GM19463 (cell line): ENCODE measurements at regions not wholly inside any gene's neighbourhood (a gene's known extent, or its start where the extent isn't known, plus 50 kb on each side); places are given as distances from the start of the nearest gene placed in this dataset.

Experiments used
- ATAC-seq: cut with Tn5 transposase; IDR thresholded peaks from one replicate; pipeline ENCODE4 v1.9.1; 2021; ENCODE audit warnings: mild to moderate bottlenecking, moderate library complexity; ENCODE audit not compliant: unreplicated experiment

- no peak for ATAC-seq
Observed at GRCh38 chr15:46207341-46207740, 572.5 kb downstream of the SQOR start.

- ATAC-seq, result no peak
Observed at GRCh38 chr15:46213551-46213950, 578.7 kb downstream of the SQOR start.

- ATAC-seq, result no peak
Observed at GRCh38 chr15:46222826-46223225, 588.0 kb downstream of the SQOR start.

- ATAC-seq, result no peak
Observed at GRCh38 chr15:46229263-46229662, 594.4 kb downstream of the SQOR start.

GRCh38 chr15:46231786-46232185 lies 597.0 kb downstream of the SQOR start:
- no peak for ATAC-seq

- ATAC-seq, result no peak
Observed at GRCh38 chr15:46232471-46232870, 597.6 kb downstream of the SQOR start.

- ATAC-seq, result no peak
Observed at GRCh38 chr15:46242935-46243334, 608.1 kb downstream of the SQOR start.

- ATAC-seq, result no peak
Observed at GRCh38 chr15:46251903-46252302, 617.1 kb downstream of the SQOR start.

GRCh38 chr15:46258056-46258455 lies 623.2 kb downstream of the SQOR start:
- no peak for ATAC-seq

- ATAC-seq, result no peak
Observed at GRCh38 chr15:46260937-46261336, 626.1 kb downstream of the SQOR start.

- no peak for ATAC-seq
Observed at GRCh38 chr15:46265664-46266347, 631.0 kb downstream of the SQOR start.

- ATAC-seq, result no peak
Observed at GRCh38 chr15:46266661-46267060, 631.8 kb downstream of the SQOR start.

- ATAC-seq, result no peak
Observed at GRCh38 chr15:46270481-46271147, 635.8 kb downstream of the SQOR start.

- ATAC-seq, result no peak
Observed at GRCh38 chr15:46275701-46276100, 640.9 kb downstream of the SQOR start.

- ATAC-seq, result no peak
Observed at GRCh38 chr15:46277451-46277850, 642.6 kb downstream of the SQOR start.

GRCh38 chr15:46278062-46278461 lies 643.2 kb downstream of the SQOR start:
- ATAC-seq, result no peak

- no peak for ATAC-seq
Observed at GRCh38 chr15:46278486-46279090, 643.8 kb downstream of the SQOR start.

GRCh38 chr15:46280762-46281542 lies 646.1 kb downstream of the SQOR start:
- ATAC-seq, result no peak

- ATAC-seq, result no peak
Observed at GRCh38 chr15:46293550-46293949, 658.7 kb downstream of the SQOR start.

GRCh38 chr15:46296002-46296401 lies 661.2 kb downstream of the SQOR start:
- ATAC-seq, result no peak

- ATAC-seq, result no peak
Observed at GRCh38 chr15:46296797-46297196, 662.0 kb downstream of the SQOR start.
